Neural crest cell (in vitro differentiated cells): ENCODE measurements at regions not wholly inside any gene's neighbourhood (a gene's known extent, or its start where the extent isn't known, plus 50 kb on each side); places are given as distances from the start of the nearest gene placed in this dataset.
A peak's percentile ranks its signal among the peaks of the same experiment; 100 is the strongest.

Experiments used
- DNase-seq: peaks from one replicate; pipeline ENCODE4 v3.0.0; 2021; ENCODE audit warnings: low read depth, mixed read lengths, low spot score
- H3K27ac Mint-ChIP-seq: one replicate; pipeline ENCODE4 v1.8.0; 2021; ENCODE audit warnings: mild to moderate bottlenecking, mixed read lengths; ENCODE audit not compliant: unreplicated experiment
- H3K27me3 Mint-ChIP-seq: 2 replicates; pipeline ENCODE4 v1.8.0; 2021; ENCODE audit warnings: low read depth, mild to moderate bottlenecking, mixed read lengths
- H3K36me3 Mint-ChIP-seq: 2 replicates; pipeline ENCODE4 v1.8.0; 2021; ENCODE audit warnings: low read depth, mild to moderate bottlenecking, mixed read lengths
- H3K4me1 Mint-ChIP-seq: 2 replicates; pipeline ENCODE4 v1.8.0; 2021; ENCODE audit warnings: mixed read lengths
- H3K4me3 Mint-ChIP-seq: one replicate; pipeline ENCODE4 v1.8.0; 2021; ENCODE audit warnings: mild to moderate bottlenecking, mixed read lengths
- H3K9me3 Mint-ChIP-seq: 2 replicates; pipeline ENCODE4 v1.8.0; 2021; ENCODE audit warnings: mixed read lengths
- TF ChIP-seq, protein P1 (sequence below): fragments of 200-600 bp; sonication (generic); conservative IDR thresholded peaks from 2 replicates; pipeline ENCODE4 v1.5.0; 2021; ENCODE audit warnings: antibody characterized with exemption, mild to moderate bottlenecking

DNA sequence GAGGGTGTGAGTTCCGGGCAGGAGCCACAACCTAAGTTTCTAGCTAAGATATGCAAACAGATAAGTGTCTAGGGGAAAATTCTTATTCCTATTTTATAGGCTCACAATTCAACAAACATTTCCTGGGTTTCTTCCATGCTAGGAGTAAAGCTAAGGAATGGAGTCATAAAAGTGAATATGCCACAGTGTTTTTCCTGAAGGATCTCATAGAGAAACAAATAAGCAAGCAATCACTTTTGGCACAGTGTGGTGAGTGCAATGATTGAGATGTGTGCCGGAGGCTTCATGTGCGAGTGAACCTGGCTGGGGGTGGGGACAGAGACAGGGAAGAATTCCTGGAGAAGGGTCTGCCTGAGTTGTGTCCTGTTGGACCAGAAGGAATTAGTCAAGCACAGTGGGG lies 147.4 kb downstream of the TENT5C start:
- DNase-seq = no peak
- peaks cover 13% of the 10 kb centered on the region for H3K27me3 Mint-ChIP-seq
- H3K36me3 Mint-ChIP-seq = peaks cover 6% of the 10 kb centered on the region
- TF ChIP-seq, protein P1, sequence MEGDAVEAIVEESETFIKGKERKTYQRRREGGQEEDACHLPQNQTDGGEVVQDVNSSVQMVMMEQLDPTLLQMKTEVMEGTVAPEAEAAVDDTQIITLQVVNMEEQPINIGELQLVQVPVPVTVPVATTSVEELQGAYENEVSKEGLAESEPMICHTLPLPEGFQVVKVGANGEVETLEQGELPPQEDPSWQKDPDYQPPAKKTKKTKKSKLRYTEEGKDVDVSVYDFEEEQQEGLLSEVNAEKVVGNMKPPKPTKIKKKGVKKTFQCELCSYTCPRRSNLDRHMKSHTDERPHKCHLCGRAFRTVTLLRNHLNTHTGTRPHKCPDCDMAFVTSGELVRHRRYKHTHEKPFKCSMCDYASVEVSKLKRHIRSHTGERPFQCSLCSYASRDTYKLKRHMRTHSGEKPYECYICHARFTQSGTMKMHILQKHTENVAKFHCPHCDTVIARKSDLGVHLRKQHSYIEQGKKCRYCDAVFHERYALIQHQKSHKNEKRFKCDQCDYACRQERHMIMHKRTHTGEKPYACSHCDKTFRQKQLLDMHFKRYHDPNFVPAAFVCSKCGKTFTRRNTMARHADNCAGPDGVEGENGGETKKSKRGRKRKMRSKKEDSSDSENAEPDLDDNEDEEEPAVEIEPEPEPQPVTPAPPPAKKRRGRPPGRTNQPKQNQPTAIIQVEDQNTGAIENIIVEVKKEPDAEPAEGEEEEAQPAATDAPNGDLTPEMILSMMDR = no peak
- H3K4me1 Mint-ChIP-seq = peaks cover 1% of the 10 kb centered on the region
- H3K4me3 Mint-ChIP-seq = no peak overlapping the region
- peaks cover 2% of the 10 kb centered on the region for H3K9me3 Mint-ChIP-seq
- H3K27ac Mint-ChIP-seq = no peak overlapping the region

DNA sequence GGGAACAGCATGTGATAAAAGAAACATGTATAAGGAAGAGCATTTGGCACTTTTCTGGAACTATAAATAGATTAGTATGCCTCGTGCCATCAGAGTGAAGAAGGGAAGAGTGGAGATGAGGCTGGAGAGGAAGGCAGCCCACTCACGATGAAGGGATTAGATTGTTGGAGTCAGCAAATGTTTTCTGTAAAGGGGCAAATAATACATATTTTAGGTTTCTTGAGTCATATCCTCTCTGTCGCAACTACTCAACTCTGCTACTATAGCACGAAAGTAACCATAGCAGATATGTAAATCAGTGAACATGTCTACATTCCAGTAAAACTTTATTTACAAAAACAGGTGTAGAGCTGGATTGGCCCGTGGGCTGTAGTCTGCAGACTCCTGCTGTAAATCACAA lies 147.8 kb downstream of the TENT5C start:
- DNase-seq = no peak
- no peaks in the 10 kb centered on the region for H3K9me3 Mint-ChIP-seq
- peaks cover 15% of the 10 kb centered on the region for H3K27me3 Mint-ChIP-seq
- H3K27ac Mint-ChIP-seq = no peak overlapping the region
- no peak overlapping the region for H3K4me3 Mint-ChIP-seq
- TF ChIP-seq, protein P1 = no peak
- H3K36me3 Mint-ChIP-seq = peaks cover 2% of the 10 kb centered on the region
- H3K4me1 Mint-ChIP-seq = peaks cover 5% of the 10 kb centered on the region

DNA sequence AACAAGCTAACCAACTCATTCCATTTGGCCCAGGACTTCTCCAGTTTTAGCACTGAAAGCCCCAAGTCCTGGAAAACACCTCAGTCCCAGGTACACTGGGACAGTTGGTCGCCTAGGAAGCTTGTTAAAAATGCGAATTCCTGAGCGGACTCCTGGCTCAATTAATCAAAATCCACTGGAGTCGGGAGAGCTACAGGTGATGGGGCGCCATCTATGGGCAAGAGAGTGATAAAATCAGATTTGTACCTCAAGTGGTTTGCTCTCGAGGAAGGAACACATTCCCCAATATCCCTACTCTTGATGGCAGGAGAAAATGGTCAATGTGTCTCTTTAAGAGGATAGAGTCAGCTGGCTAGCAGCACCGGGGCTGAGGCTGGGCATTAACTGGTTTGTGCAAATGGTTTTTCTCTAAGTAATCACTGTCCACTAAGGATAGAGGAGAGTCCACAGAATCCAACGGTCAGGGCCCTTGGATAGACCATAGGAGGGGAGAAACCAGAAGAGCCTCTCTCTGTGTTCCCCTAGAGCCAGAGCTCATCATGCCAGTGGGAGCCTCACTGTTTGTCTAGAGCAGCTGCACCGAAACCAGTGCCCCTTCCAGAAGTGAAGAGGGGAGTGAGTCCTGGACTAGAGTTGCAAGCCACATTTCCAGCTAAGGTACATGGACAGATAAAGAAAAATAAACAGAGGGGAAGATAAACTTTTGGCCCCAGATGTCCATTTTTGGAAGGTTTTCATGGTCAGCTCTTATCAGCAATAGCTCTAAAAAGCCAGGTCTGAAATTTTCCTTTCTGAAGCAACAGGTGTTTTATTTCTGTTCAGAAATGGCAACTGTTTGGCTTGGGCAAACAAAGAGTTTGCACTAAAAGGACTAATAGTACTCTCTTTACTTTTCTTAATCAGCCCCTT lies 148.5 kb downstream of the TENT5C start:
- Mint-ChIP-seq H3K27ac (no peak overlapping the region), H3K4me1 (peaks cover 11% of the 10 kb centered on the region), H3K36me3 (peaks cover 1% of the 10 kb centered on the region), H3K4me3 (no peak overlapping the region), H3K27me3 (peaks cover 16% of the 10 kb centered on the region), H3K9me3 (no peaks in the 10 kb centered on the region)
- DNase-seq = peak; percentile 67
- TF ChIP-seq, protein P1 = peak; percentile 81

DNA sequence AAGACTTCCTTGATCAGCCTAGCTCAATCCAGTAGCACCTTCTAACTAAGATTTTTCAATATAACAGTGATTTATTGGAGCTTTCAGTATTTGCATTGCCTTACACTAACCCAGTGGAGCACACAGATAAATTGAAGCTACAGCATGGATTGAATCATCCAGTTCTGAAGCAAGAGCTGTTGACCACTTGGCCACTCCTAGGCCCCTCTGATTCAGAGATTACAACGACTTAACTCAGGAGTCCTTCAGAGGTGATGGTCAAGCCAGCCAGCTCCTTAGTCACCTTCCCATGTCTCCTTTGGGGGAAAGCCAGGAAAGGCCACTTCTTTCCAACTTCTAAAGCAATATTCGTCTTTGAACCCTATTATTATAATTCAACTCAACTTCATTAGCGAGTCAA lies 151.8 kb downstream of the TENT5C start:
- Mint-ChIP-seq H3K36me3 (no peaks in the 10 kb centered on the region), H3K4me1 (peaks cover 11% of the 10 kb centered on the region), H3K9me3 (peaks cover 6% of the 10 kb centered on the region), H3K4me3 (no peak overlapping the region), H3K27ac (no peak overlapping the region), H3K27me3 (peaks cover 16% of the 10 kb centered on the region)
- TF ChIP-seq, protein P1 = no peak
- DNase-seq = no peak

DNA sequence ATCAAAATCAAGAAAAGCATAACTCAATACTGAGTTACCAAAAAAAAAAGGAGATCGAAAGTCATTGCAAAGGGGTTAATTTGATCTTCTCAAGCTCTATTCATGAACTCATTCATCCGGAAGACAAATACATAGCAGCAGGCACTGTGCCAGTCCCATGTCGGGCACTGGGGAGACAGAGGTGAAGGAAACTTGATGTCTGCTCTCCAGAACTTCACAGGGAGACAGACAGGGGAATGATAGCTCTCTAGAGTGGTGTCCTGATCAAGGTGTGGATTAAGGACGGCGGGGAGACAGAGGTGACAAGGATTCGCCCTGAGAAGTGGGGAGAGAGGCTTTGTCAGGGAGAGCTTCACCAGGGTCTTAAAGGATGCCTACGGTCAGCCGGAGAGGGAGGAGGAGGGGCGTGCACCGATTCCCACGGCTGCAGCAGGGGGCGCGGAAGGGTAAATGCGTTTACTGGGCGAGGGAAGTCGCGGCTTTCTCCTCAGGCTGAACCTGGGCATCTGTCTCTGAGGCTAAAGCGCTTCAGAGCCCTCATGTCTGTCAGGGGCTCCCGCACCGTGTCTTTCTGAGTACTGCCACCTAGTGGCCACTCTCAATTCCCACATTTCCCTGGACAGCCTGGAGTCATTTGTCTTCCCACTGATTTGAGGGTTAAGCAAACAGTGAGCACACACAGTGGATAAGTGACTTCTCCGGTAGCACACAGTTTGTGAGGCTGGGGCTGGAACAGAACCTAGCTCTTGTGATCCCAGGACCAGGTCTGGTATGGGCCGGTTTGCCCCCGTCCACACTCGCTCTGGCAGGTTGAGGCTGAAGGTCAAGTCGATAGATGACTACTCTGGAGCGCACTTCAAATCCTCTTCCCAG lies 152.8 kb downstream of the TENT5C start:
- Mint-ChIP-seq H3K4me1 (peaks cover 11% of the 10 kb centered on the region), H3K4me3 (peak overlapping the region; percentile 81), H3K9me3 (peaks cover 6% of the 10 kb centered on the region), H3K27ac (peak overlapping the region; percentile 57), H3K36me3 (no peaks in the 10 kb centered on the region), H3K27me3 (peaks cover 11% of the 10 kb centered on the region)
- DNase-seq = peak; percentile 80
- TF ChIP-seq, protein P1 = peak; percentile 94
